H1 (cell line): ENCODE measurements at regions not wholly inside any gene's neighbourhood (a gene's known extent, or its start where the extent isn't known, plus 50 kb on each side); places are given as distances from the start of the nearest gene placed in this dataset.

Experiments
- RAD21 ChIP-seq, 2 experiments: IDR thresholded peaks in 1 of 2; conservative IDR thresholded peaks in 1 of 2; 2 replicates each; pipeline ENCODE4 v1.6.1; 2011; ENCODE audit warnings: low read depth in 2 of 2, low read length in 2 of 2, improper control_type of control experiment in 1 of 2, inconsistent platforms in 1 of 2, mild to moderate bottlenecking in 1 of 2, moderate library complexity in 1 of 2

- no peak for TF ChIP-seq RAD21 (IDR thresholded peaks at IDR 0.05 in 1 of 2, conservative IDR thresholded peaks at IDR 0.05 in 1 of 2; ENCODE audit: low read depth in 2 of 2, low read length in 2 of 2)
Measured at GRCh38 chr20:19883501-19883900, 125.4 kb downstream of the RIN2 start (continued).
